IMR-90 (cell line): ENCODE measurements at regions not wholly inside any gene's neighbourhood (a gene's known extent, or its start where the extent isn't known, plus 50 kb on each side); places are given as distances from the start of the nearest gene placed in this dataset.

Experiments
- ATAC-seq: fragments of 200-7000 bp; cut with Tn5 transposase; 2 replicates; pipeline ENCODE4 v1.9.1; 2020; ENCODE audit warnings: low read depth, mild to moderate bottlenecking, moderate library complexity
- BruUV-seq: library from RNA; stranded (reverse); fragments of 400-500 nt; replicated peaks from 2 replicates; lab custom pipeline; 2021; lab: Mats Ljungman, UMichigan
- CTCF ChIA-PET: fragments of 300-600 bp; formaldehyde crosslinking; extraction: SDS; loops from one replicate; lab custom pipeline; 2021; ENCODE audit warnings: antibody characterized with exemption; lab: Yijun Ruan, JAX
- POLR2A ChIA-PET: fragments of 300-600 bp; sonication (Branson Sonifier 250); formaldehyde crosslinking; loops from one replicate; lab custom pipeline; 2022; ENCODE audit warnings: antibody characterized with exemption; ENCODE audit not compliant: unreplicated experiment; lab: Charles Lee
- DNase-seq: peaks from one replicate; pipeline ENCODE4 v3.0.0; 2013
- H2AFZ ChIP-seq: replicated peaks from 2 replicates; pipeline ENCODE3; 2013; ENCODE audit warnings: low read length, mild to moderate bottlenecking; ENCODE audit not compliant: poor library complexity
- H2AK5ac ChIP-seq: 2 replicates; pipeline ENCODE4 v1.6.1; 2013; ENCODE audit warnings: low read depth, low read length, inconsistent platforms
- H2AK9ac ChIP-seq: replicated peaks from 2 replicates; pipeline ENCODE3; 2013; ENCODE audit warnings: mild to moderate bottlenecking, low read depth, low read length, moderate library complexity; ENCODE audit not compliant: poor library complexity
- H2BK120ac ChIP-seq: 2 replicates; pipeline ENCODE4 v1.6.1; 2013; ENCODE audit warnings: low read depth, low read length, inconsistent platforms
- H2BK15ac ChIP-seq: 3 replicates; pipeline ENCODE4 v1.6.1; 2013; ENCODE audit warnings: low read depth, low read length, inconsistent platforms
- H2BK20ac ChIP-seq: 2 replicates; pipeline ENCODE4 v1.6.1; 2013; ENCODE audit warnings: low read depth, mild to moderate bottlenecking, inconsistent platforms, low read length, moderate library complexity
- H2BK5ac ChIP-seq: 2 replicates; pipeline ENCODE4 v1.6.1; 2013; ENCODE audit warnings: mild to moderate bottlenecking, low read depth, low read length, inconsistent platforms; ENCODE audit not compliant: poor library complexity, severe bottlenecking
- H3K14ac ChIP-seq: replicated peaks from 2 replicates; pipeline ENCODE4 v1.6.1; 2013; ENCODE audit warnings: low read depth, low read length, inconsistent platforms
- H3K18ac ChIP-seq: 2 replicates; pipeline ENCODE4 v1.6.1; 2013; ENCODE audit warnings: low read depth, low read length, control low read depth
- H3K23ac ChIP-seq: 2 replicates; pipeline ENCODE4 v1.6.1; 2013; ENCODE audit warnings: low read depth, low read length, inconsistent platforms
- H3K27ac ChIP-seq: 2 replicates; pipeline ENCODE4 v1.5.1; 2013; ENCODE audit warnings: mild to moderate bottlenecking, control low read depth, low read length; ENCODE audit not compliant: insufficient read depth
- H3K27me3 ChIP-seq: 2 replicates; pipeline ENCODE4 v1.6.1; 2013; ENCODE audit warnings: low read length; ENCODE audit not compliant: control insufficient read depth, insufficient read depth
- H3K36me3 ChIP-seq: 2 replicates; pipeline ENCODE4 v1.6.1; 2013; ENCODE audit warnings: low read length, mixed read lengths; ENCODE audit not compliant: control insufficient read depth, insufficient read depth
- H3K4ac ChIP-seq: 2 replicates; pipeline ENCODE4 v1.6.1; 2013; ENCODE audit warnings: low read depth, low read length, inconsistent platforms
- H3K4me1 ChIP-seq: 2 replicates; pipeline ENCODE4 v1.6.1; 2013; ENCODE audit warnings: low read length, mixed read lengths; ENCODE audit not compliant: control insufficient read depth, insufficient read depth
- H3K4me2 ChIP-seq: 2 replicates; pipeline ENCODE4 v1.6.1; 2013; ENCODE audit warnings: low read depth, mild to moderate bottlenecking, control low read depth, low read length, moderate library complexity
- H3K4me3 ChIP-seq: 2 replicates; pipeline ENCODE4 v1.5.1; 2013; ENCODE audit warnings: low read depth, mild to moderate bottlenecking, control low read depth, low read length, moderate library complexity; ENCODE audit not compliant: insufficient read depth
- H3K56ac ChIP-seq: 2 replicates; pipeline ENCODE4 v1.6.1; 2013; ENCODE audit warnings: low read length, inconsistent platforms; ENCODE audit not compliant: insufficient read depth; ENCODE audit errors: extremely low read depth
- H3K79me1 ChIP-seq, 2 experiments: 2 replicates each; pipeline ENCODE4 v1.6.1; 2013; ENCODE audit warnings: low read length in 2 of 2, inconsistent platforms in 1 of 2, low read depth in 1 of 2
- H3K9ac ChIP-seq: 2 replicates; pipeline ENCODE4 v1.6.1; 2013; ENCODE audit warnings: low read depth, low read length, control low read depth
- H3K9me1 ChIP-seq: 2 replicates; pipeline ENCODE4 v1.6.1; 2013; ENCODE audit warnings: low read length, inconsistent platforms; ENCODE audit not compliant: insufficient read depth
- H3K9me3 ChIP-seq: 2 replicates; pipeline ENCODE4 v1.6.1; 2013; ENCODE audit warnings: low read length; ENCODE audit not compliant: control insufficient read depth, insufficient read depth
- H4K20me1 ChIP-seq: 2 replicates; pipeline ENCODE4 v1.6.1; 2013; ENCODE audit warnings: low read length, inconsistent platforms; ENCODE audit not compliant: insufficient read depth
- H4K5ac ChIP-seq: 2 replicates; pipeline ENCODE4 v1.6.1; 2013; ENCODE audit warnings: mild to moderate bottlenecking, low read depth, low read length, control low read depth
- H4K8ac ChIP-seq, 2 experiments: 2 replicates each; pipeline ENCODE4 v1.6.1; 2013; ENCODE audit warnings: low read depth in 2 of 2, low read length in 2 of 2, control low read depth in 1 of 2, inconsistent platforms in 1 of 2
- H4K91ac ChIP-seq: 2 replicates; pipeline ENCODE4 v1.6.1; 2013; ENCODE audit warnings: low read depth, low read length, inconsistent platforms; ENCODE audit not compliant: insufficient read depth
- MAFK ChIP-seq: IDR thresholded peaks from 2 replicates; pipeline ENCODE4 v1.6.1; 2012; ENCODE audit warnings: low read depth, low read length, improper control_type of control experiment
- MAZ ChIP-seq: IDR thresholded peaks from 2 replicates; pipeline ENCODE4 v1.6.1; 2012; ENCODE audit warnings: low read depth, mild to moderate bottlenecking, low read length, improper control_type of control experiment, moderate library complexity, borderline replicate concordance
- MXI1 ChIP-seq: IDR thresholded peaks from 2 replicates; pipeline ENCODE4 v1.6.1; 2012; ENCODE audit warnings: low read depth, mild to moderate bottlenecking, low read length, moderate library complexity, borderline replicate concordance
- NFE2L2 ChIP-seq: fragments of 150-350 bp; IDR thresholded peaks from 2 replicates; pipeline ENCODE4 v1.6.1; 2016; ENCODE audit warnings: low read depth, mild to moderate bottlenecking, low read length
- RAD21 ChIP-seq: IDR thresholded peaks from 2 replicates; pipeline ENCODE4 v1.6.1; 2012; ENCODE audit warnings: low read length, improper control_type of control experiment
- RFX5 ChIP-seq: IDR thresholded peaks from 2 replicates; pipeline ENCODE4 v1.8.0; 2012; ENCODE audit warnings: low read depth, mild to moderate bottlenecking, low read length, moderate library complexity
- WGBS, 2 experiments: methylation state at CpG; one replicate each; pipeline versions ENCODE4 v1.1.5 to v1.1.7; 2013; ENCODE audit warnings: missing lambda C conversion rate in 2 of 2; ENCODE audit not compliant: insufficient read length in 1 of 2; ENCODE audit errors: extremely low coverage in 2 of 2; 5-methylcytosine and 5-hydroxymethylcytosine counted together
- dilution Hi-C: fragments of 300-500 bp; cut with HindIII; formaldehyde crosslinking; loops from one replicate; pipeline ENCODE4 v1.14.3; 2018; ENCODE audit warnings: low sequenced_read_pairs; ENCODE audit not compliant: unreplicated experiment
- in situ Hi-C: fragments of 300-500 bp; cut with MboI; formaldehyde crosslinking; loops from 3 replicates; pipeline ENCODE4 v1.14.3; 2019; ENCODE audit warnings: low sequenced_read_pairs, inconsistent platforms, mixed read lengths
- intact Hi-C: fragments of 100-400 bp; cut with micrococcal nuclease; formaldehyde crosslinking; loops from 2 replicates; pipeline ENCODE4 v1.10.0; 2022
- TF ChIP-seq, protein P1 (sequence below): fragments of 150-350 bp; IDR thresholded peaks from 2 replicates; pipeline ENCODE4 v1.6.1; 2017; ENCODE audit warnings: mild to moderate bottlenecking, antibody characterized with exemption, low read length, low read depth
- TF ChIP-seq, protein P2 (sequence below): conservative IDR thresholded peaks from 2 replicates; pipeline ENCODE4 v1.5.1; 2012; ENCODE audit warnings: mild to moderate bottlenecking, low read depth, low read length, improper control_type of control experiment

- Histone ChIP-seq H2BK5ac (no peak overlapping the region), H3K56ac (no peak overlapping the region), H2BK20ac (no peak overlapping the region), H3K79me1 (no peaks in the 10 kb centered on the region), H4K8ac (no peak overlapping the region), H3K27ac (no peak overlapping the region), H3K9me1 (no peaks in the 10 kb centered on the region), H4K20me1 (no peaks in the 10 kb centered on the region), H3K4me2 (no peak overlapping the region), H3K4me1 (no peaks in the 10 kb centered on the region), H3K18ac (no peak overlapping the region), H3K23ac (no peak overlapping the region), H2AK5ac (no peak overlapping the region), H2BK15ac (no peak overlapping the region), H3K27me3 (peaks cover 2% of the 10 kb centered on the region; the same call in 1 of the 2 replicates), H2AK9ac (no peak overlapping the region), H3K9me3 (no peaks in the 10 kb centered on the region), H4K91ac (no peak overlapping the region), H4K5ac (no peak overlapping the region), H3K4me3 (no peak overlapping the region), H3K9ac (no peak overlapping the region), H2BK120ac (no peak overlapping the region), H3K14ac (no peak overlapping the region), H2AFZ (no peak overlapping the region), H3K4ac (no peak overlapping the region), H3K36me3 (no peaks in the 10 kb centered on the region)
- ChIA-PET CTCF (no interaction called here), POLR2A (no interaction called here)
- in situ Hi-C loops, result no loop called here
- no CpG with 5 or more reads among the region's 6 CpGs for WGBS, 2 experiments
- intact Hi-C loops, result no loop called here
- TF ChIP-seq RFX5, result no peak
- TF ChIP-seq MAFK, result no peak
- TF ChIP-seq, protein P1, sequence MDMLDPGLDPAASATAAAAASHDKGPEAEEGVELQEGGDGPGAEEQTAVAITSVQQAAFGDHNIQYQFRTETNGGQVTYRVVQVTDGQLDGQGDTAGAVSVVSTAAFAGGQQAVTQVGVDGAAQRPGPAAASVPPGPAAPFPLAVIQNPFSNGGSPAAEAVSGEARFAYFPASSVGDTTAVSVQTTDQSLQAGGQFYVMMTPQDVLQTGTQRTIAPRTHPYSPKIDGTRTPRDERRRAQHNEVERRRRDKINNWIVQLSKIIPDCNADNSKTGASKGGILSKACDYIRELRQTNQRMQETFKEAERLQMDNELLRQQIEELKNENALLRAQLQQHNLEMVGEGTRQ, result no peak
- TF ChIP-seq NFE2L2, result no peak
- TF ChIP-seq, protein P2, sequence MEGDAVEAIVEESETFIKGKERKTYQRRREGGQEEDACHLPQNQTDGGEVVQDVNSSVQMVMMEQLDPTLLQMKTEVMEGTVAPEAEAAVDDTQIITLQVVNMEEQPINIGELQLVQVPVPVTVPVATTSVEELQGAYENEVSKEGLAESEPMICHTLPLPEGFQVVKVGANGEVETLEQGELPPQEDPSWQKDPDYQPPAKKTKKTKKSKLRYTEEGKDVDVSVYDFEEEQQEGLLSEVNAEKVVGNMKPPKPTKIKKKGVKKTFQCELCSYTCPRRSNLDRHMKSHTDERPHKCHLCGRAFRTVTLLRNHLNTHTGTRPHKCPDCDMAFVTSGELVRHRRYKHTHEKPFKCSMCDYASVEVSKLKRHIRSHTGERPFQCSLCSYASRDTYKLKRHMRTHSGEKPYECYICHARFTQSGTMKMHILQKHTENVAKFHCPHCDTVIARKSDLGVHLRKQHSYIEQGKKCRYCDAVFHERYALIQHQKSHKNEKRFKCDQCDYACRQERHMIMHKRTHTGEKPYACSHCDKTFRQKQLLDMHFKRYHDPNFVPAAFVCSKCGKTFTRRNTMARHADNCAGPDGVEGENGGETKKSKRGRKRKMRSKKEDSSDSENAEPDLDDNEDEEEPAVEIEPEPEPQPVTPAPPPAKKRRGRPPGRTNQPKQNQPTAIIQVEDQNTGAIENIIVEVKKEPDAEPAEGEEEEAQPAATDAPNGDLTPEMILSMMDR, result no peak
- no peak for TF ChIP-seq MAZ
- no peak for TF ChIP-seq RAD21
- TF ChIP-seq MXI1, result no peak
- dilution Hi-C loops, result no loop called here
- DNase-seq (no peak), ATAC-seq (no peak)
- no TSS peak for BruUV-seq
These were observed 359.8 kb downstream of the BTG1 start for GRCh38 chr12:91785655-91786498.
